ENCODE measurements at regions not wholly inside any gene's neighbourhood (a gene's known extent, or its start where the extent isn't known, plus 50 kb on each side); places are given as distances from the start of the nearest gene placed in this dataset.
"Not testable (repeated sequence)": the region's sequence is repeated elsewhere in the genome, so short reads cannot be mapped to it uniquely, and the experiment has no call there.

DNA sequence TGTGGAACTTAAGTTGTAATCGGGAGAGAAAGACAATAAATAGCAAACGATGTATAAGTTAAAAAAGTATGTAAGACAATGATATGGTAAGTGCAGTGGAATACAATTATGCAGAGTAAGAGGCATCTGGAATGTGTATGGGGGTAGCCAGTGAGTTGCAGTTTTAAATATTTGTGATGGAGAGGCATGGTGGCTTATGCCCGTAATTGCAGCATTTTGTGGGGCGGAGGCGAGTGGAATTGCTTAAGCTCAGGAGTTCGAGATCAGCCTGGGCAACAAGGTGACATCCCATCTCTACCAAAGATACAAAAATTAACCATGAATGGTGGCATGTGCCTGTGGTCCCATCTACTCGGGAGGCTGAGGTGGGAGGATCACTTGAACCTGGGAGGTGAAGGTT is 52.5 kb upstream of the WDFY3 start:
- Mint-ChIP-seq H3K36me3 (ENCODE audit: low read depth) (no peaks in the 10 kb centered on the region), H3K9me3 (peaks cover 11% of the 10 kb centered on the region), H3K4me3 (no peak overlapping the region), H3K27ac (no peak overlapping the region), H3K4me1 (no peaks in the 10 kb centered on the region), H3K27me3 (no peaks in the 10 kb centered on the region)
- ATAC-seq (replicated peaks): no peak

DNA sequence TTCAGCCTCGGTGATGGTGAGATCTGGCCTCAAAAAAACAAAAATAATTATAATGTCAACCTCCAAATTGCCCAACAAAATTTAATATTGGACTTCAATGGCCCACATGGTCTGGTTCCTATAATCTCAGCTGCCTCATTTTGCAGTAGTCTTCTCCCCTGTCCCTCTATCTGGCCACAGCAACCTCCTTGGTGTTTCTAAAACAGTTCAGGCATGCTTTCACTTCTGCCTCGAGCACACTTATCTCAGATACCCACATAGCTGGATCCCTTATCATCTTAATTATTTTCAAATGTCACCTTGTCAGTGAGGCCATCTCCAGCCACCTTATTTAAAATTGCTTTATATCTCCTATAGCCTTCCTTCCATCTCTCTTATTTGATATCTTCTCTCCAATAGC is 52.9 kb upstream of the WDFY3 start:
- no peaks in the 10 kb centered on the region for H3K36me3 Mint-ChIP-seq (ENCODE audit: low read depth)
- H3K4me1 Mint-ChIP-seq: no peaks in the 10 kb centered on the region
- H3K4me3 Mint-ChIP-seq: no peak overlapping the region
- H3K27me3 Mint-ChIP-seq: no peaks in the 10 kb centered on the region
- H3K9me3 Mint-ChIP-seq: peaks cover 11% of the 10 kb centered on the region
- ATAC-seq (replicated peaks): no peak
- H3K27ac Mint-ChIP-seq: no peak overlapping the region

DNA sequence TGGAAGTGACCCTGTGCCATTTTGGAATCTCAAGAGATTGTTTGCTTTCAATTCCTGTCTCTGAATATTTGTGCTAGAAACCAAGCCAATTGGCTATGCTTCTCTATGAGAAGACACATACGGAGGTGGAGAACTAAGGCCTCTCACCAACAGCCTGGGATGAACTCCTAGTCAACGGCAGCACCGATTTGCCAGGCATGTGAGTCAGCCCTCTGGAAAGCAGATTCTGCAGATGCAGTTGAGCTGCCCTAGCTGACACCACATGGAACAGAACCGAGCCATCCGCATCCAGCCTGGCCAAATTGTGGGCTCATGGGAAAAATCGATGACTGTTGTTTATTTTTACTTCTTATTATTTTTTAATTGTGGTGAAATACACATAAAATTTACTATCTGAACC is 58.2 kb upstream of the WDFY3 start:
- Mint-ChIP-seq H3K4me1 (no peaks in the 10 kb centered on the region), H3K27ac (no peak overlapping the region), H3K4me3 (no peak overlapping the region), H3K9me3 (peaks cover 6% of the 10 kb centered on the region), H3K36me3 (ENCODE audit: low read depth) (no peaks in the 10 kb centered on the region), H3K27me3 (no peaks in the 10 kb centered on the region)
- ATAC-seq (replicated peaks): no peak

DNA sequence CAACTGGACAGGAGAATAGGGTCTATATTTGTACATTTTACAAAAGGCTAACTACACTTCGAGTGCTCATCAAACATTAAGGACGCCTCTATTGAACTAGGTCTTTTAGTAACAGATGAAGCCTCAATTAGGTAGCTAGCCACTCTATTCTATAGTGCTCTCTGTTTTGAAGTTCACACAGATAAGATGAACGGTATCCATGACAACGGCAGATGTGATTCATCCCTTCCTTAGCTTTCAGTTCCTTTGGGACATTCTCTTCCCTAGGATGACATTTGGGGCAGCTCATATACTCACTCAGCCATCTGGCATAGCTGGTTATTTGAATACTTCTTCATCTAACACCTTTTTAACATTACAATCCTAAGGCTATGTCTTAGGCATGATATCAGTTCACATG is 62.4 kb upstream of the WDFY3 start:
- no peaks in the 10 kb centered on the region for H3K4me1 Mint-ChIP-seq
- peaks cover 5% of the 10 kb centered on the region for H3K9me3 Mint-ChIP-seq
- H3K27me3 Mint-ChIP-seq: no peaks in the 10 kb centered on the region
- no peak for ATAC-seq (replicated peaks)
- no peaks in the 10 kb centered on the region for H3K36me3 Mint-ChIP-seq (ENCODE audit: low read depth)
- H3K27ac Mint-ChIP-seq: no peak overlapping the region
- H3K4me3 Mint-ChIP-seq: no peak overlapping the region

DNA sequence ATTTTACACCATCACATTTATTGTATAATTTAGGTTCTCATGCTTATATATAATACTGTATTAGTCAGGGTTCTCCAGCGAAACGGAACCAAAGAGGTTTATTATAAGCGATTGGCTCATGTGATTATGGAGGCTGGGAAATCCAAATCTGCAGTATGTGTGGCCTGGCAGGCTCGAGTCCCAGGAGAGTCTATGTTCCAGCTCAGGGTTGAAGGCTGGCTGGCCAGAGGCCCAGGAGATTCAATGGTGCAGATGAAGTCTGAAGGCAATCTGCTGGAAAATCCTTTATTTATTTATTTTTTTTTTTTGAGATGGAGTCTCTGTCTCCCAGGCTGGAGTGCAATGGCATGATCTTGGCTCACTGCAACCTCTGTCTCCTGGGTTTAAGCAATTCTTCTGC is 63.0 kb upstream of the WDFY3 start:
- Mint-ChIP-seq H3K9me3 (peaks cover 10% of the 10 kb centered on the region), H3K36me3 (ENCODE audit: low read depth) (no peaks in the 10 kb centered on the region), H3K4me3 (no peak overlapping the region), H3K27ac (no peak overlapping the region), H3K27me3 (no peaks in the 10 kb centered on the region), H3K4me1 (no peaks in the 10 kb centered on the region)
- no peak for ATAC-seq (replicated peaks)

DNA sequence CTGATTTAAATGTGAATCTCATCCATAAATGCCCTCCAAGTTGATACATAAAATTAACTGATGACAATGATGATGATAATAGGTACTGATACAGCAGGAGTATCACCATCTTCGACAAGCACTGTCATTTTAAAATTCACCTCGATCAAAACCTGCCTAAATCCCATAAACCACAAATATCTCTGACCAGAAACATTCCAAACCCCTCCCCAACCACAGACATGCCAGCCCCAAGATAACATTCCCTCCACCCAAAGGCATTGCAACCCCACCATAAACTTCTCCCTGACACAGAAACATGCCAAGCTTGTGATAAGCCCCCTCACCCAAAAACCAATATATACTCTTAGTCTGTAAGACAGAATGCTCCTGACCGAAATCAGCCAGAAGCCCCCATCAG is 63.7 kb upstream of the WDFY3 start:
- Mint-ChIP-seq H3K9me3 (peaks cover 10% of the 10 kb centered on the region), H3K4me1 (no peaks in the 10 kb centered on the region), H3K27ac (no peak overlapping the region), H3K36me3 (ENCODE audit: low read depth) (no peaks in the 10 kb centered on the region), H3K27me3 (no peaks in the 10 kb centered on the region), H3K4me3 (no peak overlapping the region)
- ATAC-seq (replicated peaks): no peak

DNA sequence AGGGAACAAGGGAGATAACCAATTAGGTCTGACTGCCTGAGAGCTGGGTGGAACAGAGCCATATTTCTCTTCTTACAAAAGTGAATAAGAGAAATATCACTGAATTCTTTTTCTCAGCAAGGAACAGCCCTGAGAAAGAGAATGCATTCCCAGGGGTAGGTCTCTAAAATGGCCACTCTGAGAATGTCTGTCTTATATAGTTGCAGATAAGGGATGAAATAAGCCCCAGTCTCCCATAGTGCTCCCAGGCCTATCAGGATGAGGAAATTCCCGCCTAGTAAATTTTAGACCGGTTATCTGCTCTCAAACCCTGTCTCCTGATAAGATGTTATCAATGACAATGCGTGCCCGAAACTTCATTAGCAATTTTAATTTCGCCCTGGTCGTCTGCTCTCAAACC is 67.3 kb upstream of the WDFY3 start:
- not testable (repeated sequence) for H3K4me1 Mint-ChIP-seq; H3K27me3 Mint-ChIP-seq; H3K36me3 Mint-ChIP-seq (ENCODE audit: low read depth); H3K4me3 Mint-ChIP-seq; ATAC-seq (replicated peaks); H3K27ac Mint-ChIP-seq
- peaks cover 15% of the 10 kb centered on the region for H3K9me3 Mint-ChIP-seq

DNA sequence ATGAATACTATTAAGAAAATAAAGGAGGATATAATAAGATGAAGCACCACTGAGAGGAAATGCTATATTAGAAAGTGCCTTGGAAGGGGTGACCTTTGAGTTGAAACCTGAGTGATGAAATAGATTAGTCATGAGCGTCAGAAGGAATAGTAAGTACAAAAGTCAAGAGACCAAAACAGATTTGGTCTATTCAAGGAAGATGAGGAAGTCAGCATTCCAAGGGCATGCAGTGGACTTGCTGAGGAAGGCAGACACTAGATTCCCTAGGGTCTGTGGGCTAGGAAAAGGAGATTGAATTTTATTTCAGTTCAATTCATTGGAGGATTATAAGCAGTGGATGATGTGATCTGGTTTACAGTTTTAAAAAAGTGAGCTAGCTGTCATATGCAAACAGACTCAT is 73.0 kb upstream of the WDFY3 start:
- no peaks in the 10 kb centered on the region for H3K36me3 Mint-ChIP-seq (ENCODE audit: low read depth)
- H3K27me3 Mint-ChIP-seq: no peaks in the 10 kb centered on the region
- H3K4me3 Mint-ChIP-seq: no peak overlapping the region
- H3K27ac Mint-ChIP-seq: no peak overlapping the region
- peaks cover 5% of the 10 kb centered on the region for H3K9me3 Mint-ChIP-seq
- ATAC-seq (replicated peaks): no peak
- no peaks in the 10 kb centered on the region for H3K4me1 Mint-ChIP-seq

DNA sequence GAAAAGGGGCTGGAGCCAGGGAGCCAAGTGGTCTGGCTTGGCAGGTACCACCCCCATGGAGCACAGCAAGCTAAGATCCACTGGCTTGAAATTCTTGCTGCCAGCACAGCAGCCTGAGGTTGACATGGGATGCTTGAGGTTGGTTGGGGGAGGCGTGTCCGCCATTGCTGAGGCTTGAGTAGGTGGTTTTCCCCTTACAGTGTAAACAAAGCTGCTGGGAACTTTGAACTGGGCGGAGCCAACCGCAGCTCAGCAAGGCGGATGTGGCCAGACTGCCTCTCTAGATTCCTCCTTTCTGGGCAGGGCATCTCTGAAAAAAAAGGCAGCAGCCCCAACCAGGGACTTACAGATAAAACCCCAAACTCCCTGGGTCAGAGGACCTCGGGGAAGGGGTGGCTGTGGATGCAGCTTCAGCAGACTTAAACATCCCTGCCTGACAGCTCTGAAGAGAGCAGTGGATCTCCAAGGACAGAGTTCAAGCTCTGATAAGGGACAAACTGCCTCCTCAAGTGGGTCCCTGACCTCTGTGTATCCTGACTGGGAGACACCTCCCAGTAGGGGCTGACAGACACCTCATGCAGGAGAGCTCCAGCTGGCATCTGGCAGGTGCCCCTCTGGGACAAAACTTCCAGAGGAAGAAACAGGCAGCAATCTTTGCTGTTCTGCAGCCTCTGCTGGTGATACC is 77.5 kb upstream of the WDFY3 start:
- not testable (repeated sequence) for H3K9me3 Mint-ChIP-seq; H3K4me3 Mint-ChIP-seq; H3K4me1 Mint-ChIP-seq; H3K36me3 Mint-ChIP-seq (ENCODE audit: low read depth); H3K27me3 Mint-ChIP-seq; H3K27ac Mint-ChIP-seq
- ATAC-seq (replicated peaks): peak; percentile 54

DNA sequence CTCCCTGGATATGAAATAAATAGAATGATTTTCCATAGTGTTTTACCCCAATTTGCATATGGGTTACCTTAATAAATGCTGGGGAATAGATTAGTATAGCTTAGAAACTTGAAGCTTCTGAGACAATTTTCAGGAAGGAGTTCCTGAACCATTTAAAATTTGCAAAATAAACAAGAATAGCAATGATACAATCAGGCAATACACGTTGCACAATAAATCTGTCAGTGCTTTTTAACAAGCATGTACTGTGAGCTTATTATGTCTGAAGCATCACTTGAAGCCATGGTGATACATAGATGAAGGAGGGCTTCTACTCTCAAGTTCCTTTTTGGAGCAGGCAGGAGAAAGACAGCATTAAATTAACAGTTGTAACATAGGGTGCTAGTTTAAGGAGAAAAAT is 84.2 kb upstream of the WDFY3 start:
- no peak overlapping the region for H3K4me3 Mint-ChIP-seq
- no peaks in the 10 kb centered on the region for H3K27me3 Mint-ChIP-seq
- H3K4me1 Mint-ChIP-seq: no peaks in the 10 kb centered on the region
- H3K36me3 Mint-ChIP-seq (ENCODE audit: low read depth): no peaks in the 10 kb centered on the region
- H3K27ac Mint-ChIP-seq: no peak overlapping the region
- no peak for ATAC-seq (replicated peaks)
- H3K9me3 Mint-ChIP-seq: peaks cover 5% of the 10 kb centered on the region

DNA sequence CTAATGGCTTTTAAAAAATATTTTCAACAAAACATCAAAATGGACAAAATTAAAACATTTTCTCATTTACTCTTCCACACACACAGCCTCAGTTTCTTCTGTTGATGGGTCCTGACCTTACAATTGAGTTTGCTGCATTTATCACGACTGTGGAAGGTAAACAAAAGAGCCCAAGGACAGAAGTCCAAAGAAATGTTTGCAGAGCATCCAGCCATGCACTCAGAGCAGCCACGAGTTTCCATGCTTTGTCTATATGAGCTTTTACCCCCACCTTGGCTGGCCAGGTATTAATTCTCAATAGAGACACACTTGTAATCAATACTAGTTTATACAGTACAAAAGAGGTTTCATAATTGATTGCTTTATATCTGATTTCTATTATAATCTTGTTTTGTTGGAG is 85.0 kb upstream of the WDFY3 start:
- Mint-ChIP-seq H3K9me3 (peaks cover 5% of the 10 kb centered on the region), H3K27ac (no peak overlapping the region), H3K27me3 (no peaks in the 10 kb centered on the region), H3K36me3 (ENCODE audit: low read depth) (no peaks in the 10 kb centered on the region), H3K4me3 (no peak overlapping the region), H3K4me1 (no peaks in the 10 kb centered on the region)
- no peak for ATAC-seq (replicated peaks)

DNA sequence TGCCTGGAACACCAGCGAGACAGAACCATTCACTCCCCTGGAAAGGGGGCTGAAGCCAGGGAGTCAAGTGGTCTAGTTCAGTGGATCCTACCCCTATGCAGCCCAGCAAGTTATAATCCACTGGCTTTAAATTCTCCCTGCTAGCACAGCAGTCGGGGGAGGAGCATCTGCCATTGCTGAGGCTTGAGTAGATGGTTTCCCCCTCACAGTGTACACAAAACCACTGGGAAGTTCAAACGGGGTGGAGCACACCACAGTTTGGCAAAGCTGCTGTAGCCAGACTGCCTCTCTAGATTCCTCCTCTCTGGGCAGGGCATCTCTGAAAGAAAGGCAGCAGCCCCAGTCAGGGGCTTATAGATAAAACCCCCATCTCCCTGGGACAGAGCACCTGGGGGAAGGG is 88.4 kb upstream of the WDFY3 start:
- not testable (repeated sequence) for ATAC-seq (replicated peaks); H3K27me3 Mint-ChIP-seq; H3K27ac Mint-ChIP-seq; H3K4me3 Mint-ChIP-seq; H3K9me3 Mint-ChIP-seq; H3K4me1 Mint-ChIP-seq; H3K36me3 Mint-ChIP-seq (ENCODE audit: low read depth)

DNA sequence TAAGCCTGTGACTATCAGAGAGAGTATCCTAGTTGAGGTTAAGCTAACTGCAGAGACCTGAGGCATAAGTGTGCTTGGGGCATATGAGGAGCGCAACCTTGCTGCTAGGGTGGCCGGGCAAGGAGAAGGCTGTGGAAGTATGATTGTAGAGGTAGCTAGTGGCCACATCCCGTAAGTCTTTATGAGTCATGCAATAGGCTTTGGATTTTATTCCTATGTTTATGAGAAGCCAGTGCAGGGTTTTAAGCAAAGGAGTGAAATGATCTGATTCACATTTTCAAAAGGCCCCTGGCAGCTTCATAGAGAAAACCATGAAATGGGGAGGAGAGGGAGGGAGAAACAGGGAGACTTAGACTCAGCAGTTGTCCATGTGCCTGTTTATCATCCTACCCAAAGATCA is 92.1 kb upstream of the WDFY3 start:
- H3K27ac Mint-ChIP-seq: no peak overlapping the region
- H3K36me3 Mint-ChIP-seq (ENCODE audit: low read depth): no peaks in the 10 kb centered on the region
- no peak for ATAC-seq (replicated peaks)
- no peaks in the 10 kb centered on the region for H3K9me3 Mint-ChIP-seq
- H3K4me1 Mint-ChIP-seq: no peaks in the 10 kb centered on the region
- peaks cover 3% of the 10 kb centered on the region for H3K27me3 Mint-ChIP-seq
- H3K4me3 Mint-ChIP-seq: no peak overlapping the region

DNA sequence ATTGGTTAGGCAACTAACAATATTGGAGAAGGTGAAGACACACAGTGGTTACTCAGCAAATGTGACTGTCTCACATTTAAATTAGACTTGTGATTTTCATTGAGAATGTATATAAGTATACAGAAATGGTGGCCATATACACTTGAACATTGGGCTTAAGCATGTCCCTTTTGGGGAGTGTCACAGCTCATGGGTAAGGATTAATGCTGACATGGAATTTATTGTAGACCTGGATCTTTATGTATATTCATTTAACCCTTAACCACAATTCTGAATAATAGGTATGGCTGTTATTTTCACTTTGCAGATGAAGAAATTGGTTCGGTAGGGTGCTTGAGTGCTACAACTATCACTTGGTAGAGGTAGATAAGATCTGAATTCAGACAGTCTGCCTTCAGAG is 95.5 kb upstream of the WDFY3 start:
- no peaks in the 10 kb centered on the region for H3K36me3 Mint-ChIP-seq (ENCODE audit: low read depth)
- H3K9me3 Mint-ChIP-seq: no peaks in the 10 kb centered on the region
- ATAC-seq (replicated peaks): no peak
- peaks cover 3% of the 10 kb centered on the region for H3K27me3 Mint-ChIP-seq
- H3K4me3 Mint-ChIP-seq: no peak overlapping the region
- no peak overlapping the region for H3K27ac Mint-ChIP-seq
- H3K4me1 Mint-ChIP-seq: no peaks in the 10 kb centered on the region

DNA sequence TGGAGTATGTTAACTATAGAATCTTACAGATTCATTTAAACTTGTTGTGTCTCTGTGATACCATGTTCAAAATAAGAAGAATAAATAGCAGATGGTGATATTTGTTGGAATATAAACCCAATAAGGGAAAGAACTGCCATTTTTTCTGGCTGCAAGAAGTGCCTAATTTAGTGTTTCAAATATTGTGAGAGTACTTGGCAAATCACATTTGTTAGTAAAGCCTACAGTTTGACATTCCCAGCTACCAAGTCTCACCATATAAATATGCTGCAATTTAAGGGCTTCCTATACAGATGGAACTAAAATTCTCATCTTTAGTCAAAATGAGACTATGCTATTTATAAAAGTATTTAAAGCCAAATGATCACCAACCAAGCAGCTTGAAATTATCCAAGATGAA is 96.0 kb upstream of the WDFY3 start:
- Mint-ChIP-seq H3K27me3 (peaks cover 3% of the 10 kb centered on the region), H3K36me3 (ENCODE audit: low read depth) (no peaks in the 10 kb centered on the region), H3K4me3 (no peak overlapping the region), H3K27ac (no peak overlapping the region), H3K4me1 (no peaks in the 10 kb centered on the region), H3K9me3 (no peaks in the 10 kb centered on the region)
- no peak for ATAC-seq (replicated peaks)

DNA sequence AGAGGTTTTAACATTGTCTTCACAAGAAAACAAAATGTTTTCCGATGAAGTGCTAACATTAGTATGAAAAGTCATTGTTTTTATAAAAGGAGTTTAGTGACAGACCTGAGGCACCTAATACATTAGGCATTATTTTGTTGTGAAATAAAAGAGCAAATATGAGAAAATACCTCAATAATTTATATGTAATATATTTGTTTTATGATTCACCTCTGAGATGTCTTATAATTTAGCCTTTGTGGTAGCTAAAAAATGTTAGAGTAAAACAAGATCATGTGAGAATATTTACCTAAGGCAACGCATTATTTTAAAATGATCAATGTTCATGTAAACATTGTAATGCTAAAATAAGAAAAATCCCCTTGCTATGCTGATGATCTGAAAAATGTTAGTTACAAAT is 100.9 kb upstream of the WDFY3 start:
- H3K9me3 Mint-ChIP-seq: no peaks in the 10 kb centered on the region
- no peak for ATAC-seq (replicated peaks)
- H3K27me3 Mint-ChIP-seq: no peaks in the 10 kb centered on the region
- no peaks in the 10 kb centered on the region for H3K36me3 Mint-ChIP-seq (ENCODE audit: low read depth)
- no peak overlapping the region for H3K4me3 Mint-ChIP-seq
- H3K4me1 Mint-ChIP-seq: no peaks in the 10 kb centered on the region
- no peak overlapping the region for H3K27ac Mint-ChIP-seq
